DLD1 (cell line): ENCODE measurements at regions not wholly inside any gene's neighbourhood (a gene's known extent, or its start where the extent isn't known, plus 50 kb on each side); places are given as distances from the start of the nearest gene placed in this dataset.

ENCODE experiments used
- in situ Hi-C: cut with HindIII; loops from 2 replicates; pipeline ENCODE4 v1.10.0; 2017; ENCODE audit warnings: low sequenced_read_pairs

DNA sequence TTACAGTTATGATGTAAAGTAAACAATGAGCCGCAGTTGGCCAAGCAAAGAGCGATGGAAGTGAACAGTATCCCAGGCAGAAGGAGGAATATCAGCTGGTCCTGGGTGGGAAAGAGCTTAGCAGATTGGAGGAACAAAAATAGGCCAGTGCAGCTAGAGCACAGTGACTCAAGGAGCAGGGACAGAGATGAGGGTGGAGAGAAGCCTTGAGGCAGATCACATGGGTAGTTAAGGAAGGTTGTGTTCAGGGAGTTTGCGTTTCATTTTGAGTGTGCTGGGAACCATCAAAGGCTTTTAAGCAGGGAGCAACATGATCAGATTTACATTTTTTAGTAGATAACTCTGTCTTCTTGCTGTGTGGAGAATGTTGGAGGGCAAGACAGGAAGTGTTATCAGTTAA lies 113.6 kb downstream of the OAT start:
- in situ Hi-C loops = no loop called here

GRCh38 chr10:124303662-124304418 lies 114.9 kb downstream of the OAT start:
- in situ Hi-C loops = no loop called here

GRCh38 chr10:124302951-124303505 lies 115.7 kb downstream of the OAT start:
- in situ Hi-C loops = no loop called here

GRCh38 chr10:124301736-124302135 lies 117.0 kb downstream of the OAT start:
- in situ Hi-C loops = no loop called here

- in situ Hi-C loops = no loop called here
Observed at GRCh38 chr10:124300735-124301134, 118.0 kb downstream of the OAT start.

- in situ Hi-C loops = no loop called here
Observed at GRCh38 chr10:124300224-124300623, 118.5 kb downstream of the OAT start.

GRCh38 chr10:124299696-124300095 lies 119.0 kb downstream of the OAT start:
- in situ Hi-C loops = no loop called here

GRCh38 chr10:124298891-124299290 lies 119.8 kb downstream of the OAT start:
- in situ Hi-C loops = no loop called here

DNA sequence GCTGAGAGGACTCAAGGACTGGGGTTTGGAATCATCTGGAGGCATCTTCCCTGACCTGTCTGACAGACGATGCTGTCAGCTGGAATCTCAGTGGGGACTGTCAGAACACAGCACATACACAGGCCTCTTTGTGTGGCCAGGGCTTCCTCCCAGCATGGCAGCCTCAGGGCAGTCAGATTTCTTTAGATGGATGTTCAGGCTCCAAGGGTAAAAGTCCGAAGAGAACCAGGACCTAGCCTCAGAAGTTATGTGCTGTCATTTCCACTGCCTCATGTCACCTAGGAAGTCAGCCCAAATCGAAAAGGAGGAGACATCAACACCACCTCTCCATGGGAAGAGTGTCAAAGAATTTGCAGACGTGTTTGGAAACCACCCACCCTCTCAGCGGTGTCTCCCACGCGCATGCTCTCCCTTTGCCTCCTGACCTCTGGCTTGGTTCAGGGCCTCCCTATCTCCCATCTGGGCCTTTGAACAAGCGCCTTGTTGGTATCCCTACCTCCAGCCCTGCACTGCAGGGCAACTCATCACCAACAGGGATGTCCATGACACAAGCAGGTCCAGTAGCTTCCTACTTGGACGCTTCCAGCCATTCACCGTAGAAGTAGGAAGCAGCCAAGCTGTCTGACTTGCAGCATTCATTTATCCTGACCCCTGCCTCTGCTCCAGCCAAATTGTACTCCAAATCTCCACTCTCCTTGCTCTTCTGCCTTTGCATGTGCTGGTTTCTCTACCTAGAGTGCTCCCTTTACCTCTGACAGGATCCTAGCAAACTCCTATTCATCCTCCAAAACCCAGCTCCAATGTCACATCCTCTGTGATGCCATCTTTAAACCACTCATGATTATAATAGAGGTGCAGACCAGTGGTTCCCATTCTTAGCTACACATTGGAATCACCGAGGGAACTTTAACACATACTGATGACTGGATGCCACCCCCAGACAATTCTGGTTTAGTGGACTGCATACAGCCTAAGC lies 121.6 kb downstream of the OAT start:
- in situ Hi-C loops = no loop called here

GRCh38 chr10:124296121-124296812 lies 122.5 kb downstream of the OAT start:
- in situ Hi-C loops = no loop called here

- in situ Hi-C loops = no loop called here
Observed at GRCh38 chr10:124294811-124295770, 123.6 kb downstream of the OAT start.

DNA sequence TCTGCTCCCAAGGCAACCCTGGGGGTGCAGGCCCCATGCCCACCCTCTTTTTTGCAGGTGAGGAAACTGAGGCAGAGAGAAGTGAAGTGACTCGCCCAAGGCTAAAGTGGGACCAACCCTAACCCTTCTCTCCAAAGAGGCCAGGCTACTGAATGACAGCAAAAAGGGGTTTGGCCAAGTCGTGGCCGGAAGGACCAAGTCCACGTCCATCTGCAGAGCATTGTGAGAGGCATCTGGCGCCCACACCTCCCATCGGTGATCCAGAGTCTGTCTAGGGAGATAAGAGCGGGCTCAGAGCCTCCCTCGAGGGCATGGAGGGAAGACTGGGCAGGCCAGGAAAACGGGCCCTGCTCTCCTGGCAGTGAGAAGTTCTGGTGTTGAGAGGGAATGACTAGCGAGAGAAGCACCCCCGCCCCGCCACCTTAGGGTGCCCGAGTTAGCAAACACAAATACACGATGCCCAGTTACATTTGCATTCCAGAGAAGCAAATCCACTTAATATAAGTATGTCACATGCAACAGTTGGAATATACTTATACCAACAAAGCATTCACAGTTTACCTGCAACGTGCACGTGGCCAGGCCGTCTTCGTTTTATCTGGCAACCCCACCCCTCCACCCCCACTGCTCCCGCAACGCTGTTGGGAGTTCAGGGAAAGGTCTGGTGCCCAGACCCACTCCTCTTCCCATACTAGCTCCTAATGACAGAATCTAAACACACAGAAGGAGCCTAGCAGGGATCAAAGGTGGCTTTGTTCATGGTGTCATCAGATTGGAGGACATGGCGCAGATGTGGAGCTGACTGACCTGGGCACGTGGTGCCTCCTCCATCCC lies 124.9 kb downstream of the OAT start:
- in situ Hi-C loops = no loop called here

GRCh38 chr10:124292911-124293615 lies 125.7 kb downstream of the OAT start:
- in situ Hi-C loops = no loop called here

DNA sequence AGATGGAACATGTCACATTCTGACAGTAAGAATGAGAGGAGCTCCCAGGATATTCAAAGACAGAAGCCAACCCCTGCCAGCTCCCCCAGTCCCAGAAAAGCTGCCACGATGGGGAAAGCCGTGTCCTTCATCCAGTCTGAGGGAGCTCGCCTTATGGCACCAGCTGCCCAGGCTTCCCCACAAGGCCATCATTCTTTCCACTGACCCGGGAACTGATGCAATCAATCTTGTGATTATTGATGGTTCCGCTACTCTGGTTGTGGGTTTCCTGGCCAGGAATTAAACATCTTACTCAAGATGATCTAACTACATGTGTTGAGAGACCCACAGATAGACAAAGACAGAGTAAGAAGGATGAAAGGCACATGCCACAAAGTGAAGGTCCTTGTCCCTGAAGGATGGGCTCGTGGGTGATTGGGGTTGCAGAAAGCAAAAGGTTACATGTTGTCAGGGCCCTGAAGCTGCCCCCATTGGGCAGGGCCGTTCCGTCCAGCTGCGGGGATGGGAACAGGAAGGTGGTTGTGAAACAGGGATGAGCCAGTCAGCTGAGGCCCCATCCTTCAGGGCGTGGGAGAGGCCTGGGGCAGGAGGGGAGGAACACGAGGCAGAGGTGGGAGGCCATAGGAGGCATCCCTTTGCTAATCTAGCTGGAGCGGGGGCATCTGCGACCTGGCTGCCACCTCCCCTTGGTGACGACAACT lies 127.6 kb downstream of the OAT start:
- in situ Hi-C loops = no loop called here

GRCh38 chr10:124289851-124290795 lies 128.6 kb downstream of the OAT start:
- in situ Hi-C loops = no loop called here

DNA sequence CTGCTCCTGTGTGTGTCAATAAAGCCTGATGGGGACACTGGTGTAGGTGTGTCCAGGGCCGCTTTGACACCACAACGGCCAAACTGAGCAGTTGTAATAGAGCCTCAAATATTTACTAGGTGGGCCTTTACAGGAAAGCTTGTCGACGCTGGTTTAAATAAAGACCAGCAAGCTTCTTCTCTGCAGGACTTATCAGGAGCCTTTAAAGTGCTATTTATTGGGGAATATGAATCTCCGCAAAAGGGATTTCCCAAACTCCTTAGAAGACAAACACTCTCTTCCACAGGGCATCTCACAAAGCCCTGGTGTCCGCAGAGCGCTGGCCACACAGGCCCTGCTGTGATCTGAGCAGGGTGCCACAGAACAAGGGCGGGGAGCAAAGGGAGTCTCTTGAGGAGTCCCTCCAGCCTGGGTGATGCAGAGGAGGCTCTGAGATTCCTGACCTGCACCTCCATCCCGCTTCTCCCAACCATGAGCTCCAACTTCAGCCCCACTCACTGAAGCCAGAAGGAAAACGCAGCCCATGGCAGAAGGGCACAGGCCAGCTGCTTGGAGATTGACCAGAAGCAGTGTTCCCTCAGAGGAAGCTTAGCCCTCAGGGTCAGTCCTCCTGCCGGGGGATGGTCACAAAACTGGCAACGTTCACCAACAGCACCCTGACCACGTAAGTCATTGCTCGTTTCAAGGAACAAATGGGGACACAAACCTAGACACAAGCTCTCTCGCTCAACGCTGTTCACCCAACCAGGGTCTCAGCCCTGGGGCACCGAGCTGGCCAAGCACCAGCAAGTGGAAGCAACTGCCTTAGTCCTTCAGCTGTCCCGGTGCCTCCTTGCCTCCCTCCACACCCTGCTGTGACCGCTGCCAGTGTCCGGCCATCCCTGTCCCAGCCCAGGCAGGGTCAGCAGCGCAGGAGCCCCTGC lies 129.5 kb downstream of the OAT start:
- in situ Hi-C loops = no loop called here
